Inflammatory macrophage (primary cell): ENCODE measurements at regions not wholly inside any gene's neighbourhood (a gene's known extent, or its start where the extent isn't known, plus 50 kb on each side); places are given as distances from the start of the nearest gene placed in this dataset.

Source experiments
- DNase-seq, 2 donors: peaks; one replicate each; pipeline ENCODE4 v3.0.0-alpha.2; 2020 to 2022

DNA sequence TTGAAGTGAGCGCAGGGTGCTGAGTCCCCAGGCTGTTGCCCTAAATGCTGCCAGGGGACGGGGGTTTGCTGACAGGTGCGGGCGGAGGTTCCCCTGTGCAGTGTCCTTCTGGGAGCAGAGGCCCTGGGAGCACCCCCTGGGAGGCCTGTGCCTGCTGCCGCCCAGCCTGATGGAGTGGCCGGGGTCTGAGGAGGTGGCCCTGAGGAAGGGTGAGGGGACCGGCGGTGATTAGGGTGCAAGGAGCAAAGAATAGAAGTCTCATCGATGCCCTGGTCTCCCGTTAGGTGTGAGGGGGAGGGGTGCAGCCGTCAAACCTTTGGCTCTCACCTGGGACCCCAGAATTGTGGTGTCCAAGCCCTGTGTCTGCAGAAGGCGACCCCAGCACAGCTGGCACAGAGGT lies 1294.7 kb downstream of the BRD1 start:
- no peak for DNase-seq

DNA sequence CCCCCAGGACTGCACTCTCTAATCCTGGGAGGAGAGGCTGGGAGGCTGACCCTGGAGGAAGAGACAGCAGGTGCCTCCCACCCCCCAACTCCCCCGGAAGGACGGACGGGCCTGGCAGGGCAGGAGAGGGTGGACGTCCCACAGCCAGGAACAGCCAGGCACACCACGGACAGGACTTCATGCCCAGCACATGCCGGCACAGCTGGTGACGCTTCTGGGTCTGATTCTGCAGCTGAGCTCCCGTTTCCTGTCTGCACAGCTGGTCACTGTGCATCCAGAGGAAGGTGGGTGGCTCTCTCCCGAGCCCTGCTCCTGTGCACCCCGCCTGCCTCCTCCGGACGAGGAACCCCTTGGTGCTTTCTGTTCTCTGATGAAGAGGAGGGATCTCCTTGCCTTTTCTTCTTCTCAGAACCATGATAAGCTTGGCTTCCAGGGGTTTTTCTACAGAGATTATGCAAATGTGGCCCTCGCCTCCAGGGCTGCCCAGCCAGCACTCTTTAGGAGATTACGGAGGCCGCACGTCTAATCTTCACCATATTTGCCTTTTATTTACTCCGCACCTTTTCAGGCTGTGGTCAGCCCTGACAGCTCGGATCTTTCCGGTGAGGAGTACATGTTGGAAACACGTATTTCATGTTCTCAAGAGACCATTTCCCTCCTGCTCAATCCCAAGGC lies 1295.8 kb downstream of the BRD1 start:
- DNase-seq, result no peak

DNA sequence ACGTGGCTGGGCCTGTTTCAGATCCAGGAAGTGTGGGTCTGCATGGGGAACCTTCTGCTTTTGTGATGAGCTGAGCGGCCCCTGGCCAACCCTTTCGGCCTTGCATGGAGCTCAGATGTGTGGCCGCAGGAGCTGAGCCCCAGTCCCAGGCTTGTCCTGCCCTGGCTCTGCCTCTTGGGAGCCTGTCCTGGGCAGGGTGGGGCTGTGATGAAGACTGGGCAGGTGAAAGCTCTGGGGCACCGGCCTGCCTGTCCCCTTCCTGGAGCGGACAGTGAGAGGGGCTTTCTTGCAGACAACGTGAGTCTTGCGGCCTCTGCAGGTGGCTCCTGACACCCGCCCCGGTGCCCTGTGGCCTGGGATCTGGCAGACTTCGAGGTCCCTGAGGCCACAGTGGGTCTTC lies 1296.6 kb downstream of the BRD1 start:
- no peak for DNase-seq

DNA sequence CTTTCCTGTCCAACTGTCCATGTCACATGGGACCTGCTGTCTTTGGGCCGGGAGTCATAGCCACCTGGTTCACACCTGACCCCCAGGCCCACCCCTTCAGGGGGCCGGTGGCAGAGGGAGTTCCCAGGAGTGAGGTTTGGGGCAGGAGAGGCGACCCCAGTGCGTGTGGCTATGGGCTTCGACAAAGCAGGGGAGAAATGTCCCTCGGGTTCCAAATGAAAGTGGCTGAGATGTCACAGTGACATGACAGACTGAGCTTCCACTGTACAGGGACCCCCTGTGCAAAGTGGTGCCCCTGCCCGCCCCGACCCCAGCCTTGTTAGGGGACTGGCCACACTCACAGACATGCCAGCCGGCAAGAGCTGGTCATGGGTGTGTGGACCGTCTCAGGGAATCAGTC lies 1297.0 kb downstream of the BRD1 start:
- no peak for DNase-seq

DNA sequence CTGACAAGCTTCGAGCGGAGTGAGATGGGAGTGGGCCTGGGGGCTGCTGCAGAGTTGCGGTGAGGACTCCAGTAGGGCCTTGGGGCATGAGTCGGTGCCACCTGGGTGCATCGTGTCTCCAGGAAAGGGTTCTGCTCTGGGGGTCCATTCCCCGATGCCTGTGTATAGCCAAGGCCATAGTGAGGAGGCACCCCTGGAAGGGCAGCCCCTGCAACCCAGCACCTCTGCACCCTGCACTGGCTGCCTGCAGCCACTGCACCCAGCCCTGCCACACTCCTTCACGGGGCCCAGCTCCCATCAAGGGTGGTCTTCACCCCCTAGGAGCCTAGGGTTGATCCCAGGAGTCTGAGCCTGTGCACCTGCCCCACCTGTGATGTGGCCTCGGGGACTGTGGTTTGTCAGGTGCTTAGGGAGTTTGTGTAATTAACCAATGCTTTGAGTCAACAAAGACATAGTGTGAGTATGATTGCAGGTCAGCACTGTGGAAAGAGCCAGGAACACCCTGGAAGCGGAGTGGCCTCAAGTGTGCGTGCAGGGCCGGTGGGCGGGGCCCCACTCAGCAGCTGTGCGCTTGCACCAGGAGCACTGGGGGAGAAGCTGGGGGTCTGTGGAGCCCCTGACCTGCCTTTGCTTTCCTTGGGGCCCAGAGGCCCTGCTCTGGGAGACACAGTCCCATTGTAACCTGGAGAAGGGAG lies 1299.3 kb downstream of the BRD1 start:
- no peak for DNase-seq

DNA sequence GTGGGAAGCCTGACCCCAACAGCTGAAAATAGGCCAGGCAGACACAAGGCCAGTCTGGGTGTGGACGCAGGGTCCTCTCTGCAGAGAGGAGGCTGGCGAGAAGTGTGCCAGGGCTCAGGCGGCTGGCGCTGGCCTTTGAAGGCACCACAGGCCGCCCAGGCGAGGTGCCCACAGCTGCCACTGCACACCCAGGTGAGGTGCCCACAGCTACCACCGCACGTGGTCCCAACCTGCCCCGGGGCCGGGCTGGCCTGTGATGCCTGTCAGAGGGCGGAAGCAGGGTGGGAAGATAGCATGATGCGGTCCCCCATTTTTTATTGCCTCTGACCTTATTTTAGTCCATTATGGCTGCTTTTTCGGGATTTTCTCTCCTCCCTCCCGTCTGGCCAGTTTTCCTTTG lies 1303.9 kb downstream of the BRD1 start:
- DNase-seq, result no peak

DNA sequence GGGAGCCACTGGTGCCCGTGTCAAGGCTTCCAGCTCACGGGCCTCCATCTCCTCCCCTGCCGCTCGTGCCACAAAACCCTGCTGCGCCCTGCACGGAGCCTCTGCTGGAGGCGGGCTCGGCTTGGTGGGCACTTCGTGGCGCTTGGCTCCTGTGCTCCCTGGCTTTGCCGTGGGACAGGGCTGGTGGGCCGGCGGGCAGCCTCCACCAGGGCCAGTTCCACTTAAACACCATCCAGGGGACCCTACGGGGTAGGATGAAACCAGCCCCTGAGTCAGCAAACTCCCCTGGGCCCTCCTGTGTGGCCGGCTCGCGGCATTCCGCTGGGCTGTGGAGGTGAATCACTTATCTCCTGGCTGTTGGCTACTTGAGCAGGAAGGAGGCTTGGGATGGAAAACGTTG lies 1304.6 kb downstream of the BRD1 start:
- no peak for DNase-seq

DNA sequence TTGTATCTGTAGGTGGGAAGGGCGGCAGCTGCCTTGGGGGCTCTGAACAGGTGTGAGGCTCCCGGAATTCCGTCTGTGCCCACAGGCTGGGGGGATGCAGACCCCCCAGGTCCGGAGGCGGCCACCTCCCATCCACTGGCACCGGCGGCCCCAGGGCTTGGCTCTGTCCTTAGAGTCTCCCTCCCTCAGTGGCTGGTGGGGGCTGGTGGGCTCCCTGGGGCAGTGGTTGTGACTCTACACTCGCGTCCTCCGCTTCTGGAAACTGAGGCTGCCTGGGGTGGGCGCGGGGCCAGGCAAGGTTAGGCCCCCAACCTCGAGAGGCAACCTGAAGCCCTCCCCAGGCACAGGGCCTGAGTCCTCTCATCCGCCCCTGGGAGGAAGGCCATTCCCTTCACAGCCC lies 1305.4 kb downstream of the BRD1 start:
- no peak for DNase-seq

DNA sequence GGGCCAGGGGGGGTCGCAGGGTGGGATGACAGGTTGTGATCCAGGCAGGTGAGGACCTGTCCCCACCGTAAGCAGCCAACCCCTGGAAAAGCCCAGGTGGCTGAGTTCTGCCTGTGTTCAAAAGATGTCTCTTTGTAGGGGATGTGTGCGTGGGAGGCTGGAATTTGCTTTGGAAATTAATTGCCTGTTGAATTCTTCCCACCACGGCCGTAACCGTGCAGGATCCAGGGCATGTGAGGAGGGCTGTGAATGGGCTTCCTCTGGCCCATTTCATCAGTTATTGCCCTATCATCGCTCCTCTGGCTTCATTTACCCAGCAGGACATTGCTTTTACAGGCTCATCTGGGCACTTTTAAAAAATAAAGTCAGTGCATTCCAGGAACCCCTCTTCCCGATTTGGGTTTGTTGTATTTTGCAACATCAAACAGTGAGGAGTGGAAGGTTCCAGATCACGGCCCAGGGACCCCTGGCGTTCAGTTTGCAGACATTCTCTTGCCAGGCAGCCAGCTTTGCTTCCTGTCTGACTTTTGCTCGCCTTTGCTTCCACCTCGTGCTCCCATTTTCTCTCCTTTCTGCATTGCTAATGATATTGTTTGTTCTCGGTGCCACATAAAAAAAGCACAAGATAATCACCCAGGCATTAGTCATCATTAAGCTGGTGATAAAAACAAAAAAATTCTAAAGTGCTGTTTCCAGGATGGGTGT lies 1306.6 kb downstream of the BRD1 start:
- DNase-seq, result no peak

DNA sequence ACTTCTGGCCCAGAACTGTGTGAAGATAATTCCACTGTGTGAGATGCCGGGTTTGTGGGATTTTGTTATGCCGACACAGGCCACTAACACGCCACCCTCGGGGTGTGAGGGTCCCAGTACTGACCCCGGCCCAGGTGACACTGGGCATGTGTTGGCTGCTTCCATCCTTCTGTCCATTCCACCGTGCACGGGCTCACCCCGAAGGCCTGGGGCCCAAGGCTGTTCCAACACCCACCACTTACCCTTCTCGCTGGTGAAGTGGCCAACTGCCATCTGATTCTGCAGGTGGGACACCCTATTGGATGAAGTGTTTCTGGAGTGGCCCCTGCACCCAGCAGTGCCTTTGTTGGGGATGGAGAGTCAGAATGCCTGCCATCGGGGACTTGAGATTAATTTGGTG lies 1307.5 kb downstream of the BRD1 start:
- DNase-seq, result no peak

DNA sequence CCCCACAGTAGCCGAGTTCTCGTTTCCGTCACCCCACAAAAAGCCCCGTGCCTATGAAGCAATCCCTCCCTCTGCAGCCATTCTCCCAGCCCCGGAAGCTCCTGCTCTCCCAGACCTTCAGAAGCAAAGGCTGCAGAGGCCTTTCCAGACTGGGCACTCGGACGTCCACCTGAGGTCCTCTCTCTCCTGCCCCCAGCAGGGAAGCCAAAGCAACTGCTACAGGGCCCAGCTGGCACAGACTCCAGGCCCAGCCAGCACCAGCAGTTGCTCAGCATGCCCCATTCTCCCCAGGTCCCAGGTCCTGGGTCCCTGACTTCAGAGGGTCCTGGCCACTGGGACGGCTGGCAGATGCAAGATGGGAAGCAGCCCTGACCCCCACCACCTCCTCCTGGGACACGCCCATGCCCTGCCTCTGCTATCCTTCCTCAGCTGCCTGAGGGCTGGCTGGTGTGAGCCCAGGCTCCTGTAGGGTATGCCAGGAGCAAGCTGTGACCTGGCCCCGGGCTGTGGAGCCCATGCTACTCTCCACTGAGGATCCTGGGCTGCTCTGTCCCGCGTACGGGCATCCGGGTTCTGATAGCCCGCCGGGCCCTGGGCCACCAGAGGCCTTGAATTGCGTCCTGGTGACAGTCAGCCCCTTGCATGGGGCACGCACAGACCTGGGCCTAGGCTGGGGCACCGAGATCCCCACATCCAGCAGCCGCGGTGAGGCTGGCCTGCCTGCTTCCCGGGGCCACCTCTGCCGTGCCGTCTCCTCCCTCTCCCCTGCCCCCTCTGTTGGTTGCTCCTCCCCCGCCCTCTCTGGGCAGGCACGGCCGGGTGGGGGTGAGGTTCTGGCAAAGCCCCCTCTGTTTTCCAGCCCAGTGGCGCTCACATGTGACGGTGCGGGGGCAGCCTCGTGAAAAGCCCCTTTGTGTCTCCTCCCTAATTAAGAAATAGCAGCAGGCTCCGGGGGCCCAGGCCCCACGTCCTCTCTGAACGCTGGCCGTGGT lies 1310.3 kb downstream of the BRD1 start:
- no peak for DNase-seq

DNA sequence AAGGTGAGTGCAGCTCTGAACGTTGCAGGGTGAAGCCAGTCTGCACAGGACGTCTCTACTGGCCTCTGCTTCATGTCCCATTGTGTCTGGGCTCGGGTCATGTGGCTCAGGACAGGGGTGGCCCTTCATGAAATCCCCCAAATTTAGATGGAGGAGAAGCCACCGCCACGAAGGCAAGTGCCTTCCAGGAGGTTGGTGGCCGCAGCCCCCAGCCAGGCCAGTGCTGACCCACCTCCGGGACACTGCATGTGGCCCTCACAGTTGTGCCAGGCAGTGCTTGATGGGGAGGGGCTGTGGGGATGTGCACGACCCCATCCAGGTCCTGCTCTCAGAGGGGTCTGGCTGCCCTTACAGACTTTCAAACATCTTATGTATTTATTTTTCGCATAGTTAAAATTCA lies 1311.1 kb downstream of the BRD1 start:
- DNase-seq, result no peak

DNA sequence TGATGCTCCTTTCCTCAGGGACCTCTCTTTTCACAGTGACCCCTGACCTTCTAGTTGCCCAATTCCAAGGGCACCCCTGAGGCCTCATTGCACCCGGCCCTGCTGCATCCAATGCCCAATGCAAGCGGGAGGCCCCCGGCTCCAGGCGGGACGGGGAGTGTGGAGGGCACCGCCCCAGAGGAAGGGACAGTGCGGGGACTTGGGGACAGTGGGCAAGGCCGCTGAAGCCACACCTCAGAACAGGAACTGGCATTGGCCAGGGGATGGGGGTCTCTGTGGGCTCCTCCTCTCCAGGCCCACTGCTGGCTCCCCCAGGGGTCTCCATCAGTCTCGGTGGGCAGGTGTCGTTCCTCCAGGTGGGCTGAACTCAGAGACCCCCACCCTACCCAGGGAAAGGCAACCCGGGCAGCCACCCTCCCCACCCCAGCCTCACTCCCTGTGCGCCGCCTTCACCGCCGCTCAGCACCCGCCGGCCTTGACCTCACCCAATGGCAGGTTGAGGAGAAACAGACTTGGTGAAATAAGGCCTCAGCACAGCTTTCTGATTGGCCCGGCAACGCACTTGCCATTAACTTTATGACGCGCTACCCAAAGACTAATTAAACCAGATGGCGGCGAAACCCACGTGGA lies 1312.0 kb downstream of the BRD1 start:
- DNase-seq, result no peak

DNA sequence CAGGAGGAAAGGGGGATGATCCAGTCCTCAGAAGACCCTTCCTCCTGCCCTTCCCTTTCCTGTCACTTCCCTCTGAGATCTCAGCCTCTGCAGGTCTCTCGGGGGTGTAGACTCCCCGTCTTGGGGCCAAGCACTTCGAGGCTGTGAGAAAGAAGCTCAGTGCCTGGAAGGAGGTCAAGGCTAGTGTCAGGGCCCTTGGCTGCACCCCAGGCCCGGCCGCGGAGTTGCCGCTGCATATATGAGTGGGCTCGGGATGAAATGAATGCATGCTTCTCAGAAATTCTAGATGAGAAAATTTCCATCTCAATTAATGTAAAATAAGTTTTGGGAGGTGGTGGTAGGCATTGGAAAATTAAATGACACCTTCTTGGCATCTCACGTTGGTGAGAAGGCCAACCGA lies 1313.7 kb downstream of the BRD1 start:
- DNase-seq, result no peak

DNA sequence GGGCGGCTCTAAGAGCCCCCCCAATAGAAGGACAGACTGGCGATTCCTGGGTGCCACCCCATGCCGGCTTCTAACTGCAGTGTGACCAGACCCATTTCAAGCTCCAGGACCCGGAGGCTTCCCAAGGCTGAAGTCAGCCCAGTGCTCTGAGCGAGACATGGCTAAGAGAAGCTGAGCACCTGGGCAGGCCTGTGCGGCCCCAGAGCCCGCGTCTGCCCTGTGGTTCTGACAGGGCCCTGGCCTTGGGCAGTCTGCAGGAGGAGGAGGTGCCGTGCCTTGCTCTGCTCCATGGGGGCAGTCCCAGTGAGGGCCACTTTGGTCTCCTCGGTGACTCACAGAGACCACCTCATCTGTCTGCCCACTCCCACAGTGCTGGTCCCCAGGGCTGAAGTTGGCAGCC lies 1314.2 kb downstream of the BRD1 start:
- no peak for DNase-seq

DNA sequence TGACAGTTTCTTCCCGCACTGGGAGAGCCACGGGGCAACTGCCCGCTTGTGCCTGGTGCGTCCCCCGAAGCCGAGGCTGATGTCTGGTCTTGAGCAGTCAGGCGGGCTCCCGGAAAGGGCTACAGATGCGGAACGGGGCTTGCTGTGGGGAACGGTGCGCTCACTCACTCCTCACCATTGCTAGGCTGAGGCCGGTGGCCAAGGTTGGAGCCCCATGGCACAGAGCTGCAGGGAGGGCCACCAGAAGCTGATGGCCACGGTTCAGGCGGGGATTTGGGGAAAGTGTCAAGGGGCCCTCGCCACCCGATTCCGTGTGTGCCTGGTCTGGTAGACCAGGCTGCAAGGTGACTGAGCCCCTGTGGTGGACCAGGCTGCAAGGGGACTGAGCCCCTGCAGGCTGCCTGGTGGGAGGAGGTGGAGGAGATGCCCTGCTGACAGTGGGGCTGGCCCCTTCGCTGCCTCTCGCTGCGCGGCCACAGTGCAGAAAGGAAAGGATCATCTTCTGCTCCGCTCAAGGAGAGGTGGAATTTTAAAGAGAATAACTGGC lies 1315.8 kb downstream of the BRD1 start:
- DNase-seq, result no peak

DNA sequence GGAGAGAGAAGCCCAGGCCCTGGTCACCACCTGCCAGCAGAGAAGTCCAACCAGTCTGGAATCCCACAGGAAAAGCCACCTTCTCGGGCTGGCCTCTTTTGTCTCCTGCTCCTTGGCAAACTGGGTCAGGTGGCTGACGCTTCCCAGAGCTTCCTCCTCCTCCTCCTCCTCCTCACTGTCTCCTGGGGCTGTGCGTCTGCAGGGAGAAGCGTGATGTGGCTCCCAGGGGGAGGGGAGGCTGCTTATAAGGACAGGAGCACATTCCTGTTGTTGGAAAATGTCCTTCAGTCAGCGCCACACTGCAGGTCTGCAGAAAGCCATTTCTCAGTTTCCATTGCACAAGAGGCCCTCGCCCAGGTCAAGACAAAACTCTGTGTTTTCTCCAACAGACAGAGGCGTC lies 1316.5 kb downstream of the BRD1 start:
- DNase-seq, result no peak

DNA sequence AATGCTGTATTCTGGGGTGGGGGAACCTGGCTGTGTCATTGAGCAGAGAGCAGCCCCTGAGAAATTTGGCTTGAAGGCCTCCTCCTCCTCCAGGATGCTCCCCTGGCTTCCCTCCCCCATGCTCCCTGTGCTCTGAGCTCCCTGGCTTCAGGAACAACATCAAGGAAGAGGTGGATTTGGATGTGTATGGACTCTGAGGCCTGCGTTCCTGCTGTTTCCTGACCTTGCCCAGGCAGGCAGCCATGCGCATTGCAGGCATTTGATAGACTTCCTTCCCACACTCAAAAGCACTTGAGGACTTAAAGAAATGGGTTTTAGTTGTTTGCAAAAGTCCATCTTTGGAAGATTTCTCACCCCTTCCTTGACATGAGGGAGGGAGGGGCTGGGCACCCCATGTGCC lies 1317.1 kb downstream of the BRD1 start:
- no peak for DNase-seq

DNA sequence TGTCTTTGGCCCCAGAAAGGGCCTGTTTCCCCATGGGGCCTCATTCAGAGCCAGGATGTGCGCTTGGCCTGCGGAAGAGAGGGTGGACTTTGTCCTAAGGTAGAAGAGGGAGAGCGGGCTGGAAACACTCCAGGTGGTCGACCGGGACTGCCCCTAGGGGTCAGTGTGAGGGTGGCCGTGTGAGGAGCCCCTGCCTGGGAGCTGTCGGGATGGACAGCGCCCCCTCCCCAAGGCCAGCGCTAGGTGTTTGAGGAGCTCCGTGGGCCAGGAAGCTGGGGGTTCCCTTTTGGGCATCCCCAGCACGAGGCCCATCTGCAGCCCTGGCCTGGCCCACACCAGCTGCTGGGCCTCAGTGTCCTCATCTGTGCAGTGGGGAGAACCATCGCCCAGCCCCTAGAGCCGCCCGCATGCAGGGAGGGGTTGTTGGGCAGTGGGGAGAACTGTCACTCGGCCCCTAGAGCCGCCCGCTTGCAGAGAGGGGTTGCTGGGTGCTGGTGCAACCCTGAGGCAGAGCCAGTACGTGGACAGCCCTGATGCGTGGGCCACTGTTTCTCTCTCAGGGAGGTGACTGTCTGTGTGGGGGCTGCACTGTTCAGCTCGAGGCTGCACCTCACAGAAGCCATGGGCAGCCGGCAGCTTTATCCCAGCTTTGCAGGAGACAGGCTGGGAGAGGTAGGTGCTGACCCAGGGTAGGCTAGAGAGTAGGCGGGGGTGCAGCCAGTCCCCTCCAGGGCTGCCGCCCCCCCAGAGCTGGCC lies 1319.9 kb downstream of the BRD1 start:
- no peak for DNase-seq

DNA sequence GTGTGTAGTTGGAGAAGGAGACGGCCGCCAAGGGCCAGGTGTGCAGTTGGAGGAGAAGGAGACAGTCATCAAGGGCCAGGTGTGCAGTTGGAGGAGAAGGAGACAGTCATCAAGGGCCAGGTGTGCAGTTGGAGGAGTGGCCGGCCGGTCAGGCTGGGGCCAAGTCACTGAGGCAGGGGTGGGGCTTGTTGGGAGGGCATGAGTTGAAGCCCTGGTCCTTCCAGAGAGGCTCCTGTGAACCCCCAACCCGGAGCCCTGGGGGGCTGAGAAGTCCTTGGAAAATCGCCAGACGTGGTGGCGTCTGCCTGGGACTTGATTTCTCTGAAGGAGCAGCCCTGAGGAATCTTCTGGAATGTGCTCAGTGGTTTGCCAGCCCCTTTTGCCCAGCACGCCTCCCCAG lies 1320.5 kb downstream of the BRD1 start:
- no peak for DNase-seq

DNA sequence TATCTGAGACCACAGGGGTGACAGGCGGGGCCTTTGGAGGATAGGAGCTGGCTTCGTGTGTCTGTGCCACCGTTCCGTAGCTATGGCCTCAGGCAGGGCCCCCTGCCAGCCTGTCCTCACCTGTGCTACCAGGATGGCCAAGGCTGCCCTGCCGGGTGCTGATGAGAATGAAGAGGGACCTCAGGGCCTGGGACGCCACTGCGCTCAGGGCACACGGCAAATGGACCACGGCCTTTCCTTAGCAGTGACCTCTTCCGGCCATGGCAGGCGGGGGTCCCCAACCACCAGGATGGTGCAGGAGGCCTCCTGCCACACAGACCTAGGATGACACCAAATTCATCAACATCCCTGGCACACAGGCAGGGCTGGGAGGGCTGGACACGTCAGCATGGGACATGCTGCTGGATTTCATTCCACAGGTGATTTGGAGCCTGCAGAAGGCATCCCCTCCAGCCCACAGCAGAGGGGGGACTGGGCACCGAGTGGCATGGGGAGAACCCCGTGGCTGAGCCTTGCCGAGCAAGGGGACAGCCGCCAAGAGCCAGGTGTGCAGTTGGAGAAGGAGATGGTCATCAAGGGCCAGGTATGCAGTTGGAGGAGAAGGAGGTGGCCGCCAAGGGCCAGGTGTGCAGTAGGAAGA lies 1321.0 kb downstream of the BRD1 start:
- no peak for DNase-seq
